ENCODE measurements at regions not wholly inside any gene's neighbourhood (a gene's known extent, or its start where the extent isn't known, plus 50 kb on each side); places are given as distances from the start of the nearest gene placed in this dataset.

GRCh38 chr5:72645064-72645846, 138.0 kb upstream of the ZNF366 start:
- TF ChIP-seq CTCF (IDR thresholded peaks at IDR 0.05; ENCODE audit: low read length) (no peak), EZH2 (IDR thresholded peaks at IDR 0.05; ENCODE audit: borderline replicate concordance, low read length) (no peak)
- H2AFZ ChIP-seq (ENCODE audit: low read length), result no peak overlapping the region
- no peak overlapping the region for H3K4me3 ChIP-seq (ENCODE audit: low read depth, low read length, poor library complexity, severe bottlenecking)

DNA sequence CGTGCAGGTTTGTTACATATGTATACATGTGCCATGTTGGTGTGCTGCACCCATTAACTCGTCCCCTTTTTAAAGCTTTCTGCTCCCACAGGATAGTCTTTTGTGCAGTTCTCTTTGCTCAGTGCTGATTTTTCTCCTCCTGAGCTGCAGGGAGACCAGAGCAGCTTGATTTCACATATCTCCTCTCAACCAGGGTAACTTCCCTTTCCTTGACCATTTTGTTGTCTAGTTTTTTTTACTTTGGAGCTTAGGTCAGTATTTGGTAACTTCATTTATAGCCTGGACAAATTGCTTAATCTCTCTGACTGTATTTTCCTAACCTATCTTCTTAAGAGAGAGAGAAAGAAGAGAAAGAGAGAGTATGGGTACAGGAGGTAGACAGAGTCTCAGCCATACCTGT, 137.1 kb upstream of the ZNF366 start:
- Histone ChIP-seq H3K9me2 (ENCODE audit: low read depth, low read length) (no peaks in the 10 kb centered on the region), H3K9ac (ENCODE audit: low read length) (no peak overlapping the region), H3K9me3 (ENCODE audit: low read length) (no peaks in the 10 kb centered on the region), H3F3A (ENCODE audit: insufficient read depth, low read length) (no peaks in the 10 kb centered on the region), H3K4me2 (ENCODE audit: low read length) (no peak overlapping the region), H3K79me2 (ENCODE audit: insufficient read depth, low read length) (no peaks in the 10 kb centered on the region), H3K36me3 (ENCODE audit: insufficient read depth, low read length) (no peaks in the 10 kb centered on the region), H4K20me1 (ENCODE audit: insufficient read depth, low read length) (no peaks in the 10 kb centered on the region), H3K4me3 (ENCODE audit: low read depth, low read length, poor library complexity, severe bottlenecking) (no peak overlapping the region), H3K27ac (ENCODE audit: low read depth, low read length, poor library complexity, severe bottlenecking) (no peak overlapping the region), H2AFZ (ENCODE audit: low read length) (no peak overlapping the region), H3K27me3 (ENCODE audit: insufficient read depth, low read length) (no peaks in the 10 kb centered on the region), H3K4me1 (ENCODE audit: insufficient read depth, low read length, severe bottlenecking) (no peaks in the 10 kb centered on the region)
- TF ChIP-seq CTCF (IDR thresholded peaks at IDR 0.05; ENCODE audit: low read length) (no peak), EZH2 (IDR thresholded peaks at IDR 0.05; ENCODE audit: borderline replicate concordance, low read length) (no peak)

More at GRCh38 chr5:72645064-72645846, 138.0 kb upstream of the ZNF366 start:
- Histone ChIP-seq H3K36me3 (ENCODE audit: insufficient read depth, low read length) (no peaks in the 10 kb centered on the region), H3F3A (ENCODE audit: insufficient read depth, low read length) (no peaks in the 10 kb centered on the region), H3K9ac (ENCODE audit: low read length) (no peak overlapping the region), H3K79me2 (ENCODE audit: insufficient read depth, low read length) (no peaks in the 10 kb centered on the region), H3K4me2 (ENCODE audit: low read length) (no peak overlapping the region), H3K9me2 (ENCODE audit: low read depth, low read length) (no peaks in the 10 kb centered on the region), H3K9me3 (ENCODE audit: low read length) (no peaks in the 10 kb centered on the region), H3K27me3 (ENCODE audit: insufficient read depth, low read length) (no peaks in the 10 kb centered on the region), H3K4me1 (ENCODE audit: insufficient read depth, low read length, severe bottlenecking) (no peaks in the 10 kb centered on the region), H3K27ac (ENCODE audit: low read depth, low read length, poor library complexity, severe bottlenecking) (no peak overlapping the region), H4K20me1 (ENCODE audit: insufficient read depth, low read length) (no peaks in the 10 kb centered on the region)

GRCh38 chr5:72641164-72641563, 134.0 kb upstream of the ZNF366 start:
- no peak overlapping the region for H3K9ac ChIP-seq (ENCODE audit: low read length)
- no peaks in the 10 kb centered on the region for H3F3A ChIP-seq (ENCODE audit: insufficient read depth, low read length)
- H3K4me3 ChIP-seq (ENCODE audit: low read depth, low read length, poor library complexity, severe bottlenecking), result no peak overlapping the region
- H3K27ac ChIP-seq (ENCODE audit: low read depth, low read length, poor library complexity, severe bottlenecking), result no peak overlapping the region
- TF ChIP-seq EZH2 (IDR thresholded peaks at IDR 0.05; ENCODE audit: borderline replicate concordance, low read length), result no peak
- TF ChIP-seq CTCF (IDR thresholded peaks at IDR 0.05; ENCODE audit: low read length), result no peak
- no peaks in the 10 kb centered on the region for H3K36me3 ChIP-seq (ENCODE audit: insufficient read depth, low read length)
- no peaks in the 10 kb centered on the region for H3K79me2 ChIP-seq (ENCODE audit: insufficient read depth, low read length)
- no peaks in the 10 kb centered on the region for H3K9me2 ChIP-seq (ENCODE audit: low read depth, low read length)
- no peak overlapping the region for H3K4me2 ChIP-seq (ENCODE audit: low read length)
- H2AFZ ChIP-seq (ENCODE audit: low read length), result no peak overlapping the region
- H3K4me1 ChIP-seq (ENCODE audit: insufficient read depth, low read length, severe bottlenecking), result no peaks in the 10 kb centered on the region
- H4K20me1 ChIP-seq (ENCODE audit: insufficient read depth, low read length), result no peaks in the 10 kb centered on the region
- no peaks in the 10 kb centered on the region for H3K9me3 ChIP-seq (ENCODE audit: low read length)
- no peaks in the 10 kb centered on the region for H3K27me3 ChIP-seq (ENCODE audit: insufficient read depth, low read length)

Measured in OCI-LY1 (cell line).